ENCODE measurements at regions not wholly inside any gene's neighbourhood (a gene's known extent, or its start where the extent isn't known, plus 50 kb on each side); places are given as distances from the start of the nearest gene placed in this dataset.
"Not testable (repeated sequence)": the region's sequence is repeated elsewhere in the genome, so short reads cannot be mapped to it uniquely, and the experiment has no call there.

GRCh38 chr12:27864521-27864920, 84.5 kb upstream of the MANSC4 start:
- Histone ChIP-seq H3K36me3 (ENCODE audit: control insufficient read depth, insufficient read depth, low read length) (no peaks in the 10 kb centered on the region), H3K4me3 (ENCODE audit: low read depth, low read length) (no peak overlapping the region), H3K27me3 (ENCODE audit: control insufficient read depth, insufficient read depth, low read length) (no peaks in the 10 kb centered on the region)
- no peak for TF ChIP-seq CTCF (IDR thresholded peaks at IDR 0.05; ENCODE audit: insufficient read depth, low read depth, low read length)
- CTCF ChIA-PET, result interaction anchor here (1.1 kb wide), 1 partner anchor 13 kb away, joined by 3 read pairs; no protein-coding TSS in a partner anchor
- POLR2A ChIA-PET, result no interaction called here
- no peak for DNase-seq (ENCODE audit: low read depth)

- H3K4me3 ChIP-seq (ENCODE audit: low read depth, low read length), result no peak overlapping the region
- no peaks in the 10 kb centered on the region for H3K27me3 ChIP-seq (ENCODE audit: control insufficient read depth, insufficient read depth, low read length)
- H3K36me3 ChIP-seq (ENCODE audit: control insufficient read depth, insufficient read depth, low read length), result no peaks in the 10 kb centered on the region
- POLR2A ChIA-PET, result no interaction called here
- DNase-seq (ENCODE audit: low read depth), result no peak
- TF ChIP-seq CTCF (IDR thresholded peaks at IDR 0.05; ENCODE audit: insufficient read depth, low read depth, low read length), result no peak
- CTCF ChIA-PET, result interaction anchor here (0.7 to 1.1 kb wide), 2 partner anchors 13 to 39 kb away, joined by 3 to 5 read pairs; no protein-coding TSS in a partner anchor
Observed at GRCh38 chr12:27863839-27864238, 83.8 kb upstream of the MANSC4 start.

GRCh38 chr12:27861428-27862167, 81.6 kb upstream of the MANSC4 start:
- TF ChIP-seq CTCF (IDR thresholded peaks at IDR 0.05; ENCODE audit: insufficient read depth, low read depth, low read length), result no peak
- ChIA-PET POLR2A (no interaction called here), CTCF (interaction anchor here (1.3 to 1.7 kb wide), 2 partner anchors 13 to 40 kb away, joined by 3 to 7 read pairs; no protein-coding TSS in a partner anchor)
- H3K4me3 ChIP-seq (ENCODE audit: low read depth, low read length), result no peak overlapping the region
- H3K36me3 ChIP-seq (ENCODE audit: control insufficient read depth, insufficient read depth, low read length), result no peaks in the 10 kb centered on the region
- H3K27me3 ChIP-seq (ENCODE audit: control insufficient read depth, insufficient read depth, low read length), result 0 out of 2 replicates have a peak, but pooled peaks cover 1% of the 10 kb centered on the region
- no peak for DNase-seq (ENCODE audit: low read depth)

GRCh38 chr12:27859648-27860047, 79.6 kb upstream of the MANSC4 start:
- DNase-seq (ENCODE audit: low read depth), result no peak
- Histone ChIP-seq H3K36me3 (ENCODE audit: control insufficient read depth, insufficient read depth, low read length) (no peaks in the 10 kb centered on the region), H3K27me3 (ENCODE audit: control insufficient read depth, insufficient read depth, low read length) (0 out of 2 replicates have a peak, but pooled peaks cover 1% of the 10 kb centered on the region), H3K4me3 (ENCODE audit: low read depth, low read length) (no peak overlapping the region)
- POLR2A ChIA-PET, result no interaction called here
- no peak for TF ChIP-seq CTCF (IDR thresholded peaks at IDR 0.05; ENCODE audit: insufficient read depth, low read depth, low read length)
- CTCF ChIA-PET, result no interaction called here

- POLR2A ChIA-PET; DNase-seq (ENCODE audit: low read depth); H3K4me3 ChIP-seq (ENCODE audit: low read depth, low read length); H3K36me3 ChIP-seq (ENCODE audit: control insufficient read depth, insufficient read depth, low read length); H3K27me3 ChIP-seq (ENCODE audit: control insufficient read depth, insufficient read depth, low read length): not testable (repeated sequence)
- CTCF ChIA-PET, result interaction anchor here (2.0 kb wide), 1 partner anchor 9 kb away, joined by 6 read pairs; no protein-coding TSS in a partner anchor
Observed at GRCh38 chr12:27857006-27857405, 77.0 kb upstream of the MANSC4 start.

Measured in BJ (cell line).